ENCODE measurements at regions not wholly inside any gene's neighbourhood (a gene's known extent, or its start where the extent isn't known, plus 50 kb on each side); places are given as distances from the start of the nearest gene placed in this dataset.

GRCh38 chr5:133663397-133664054 lies 51.2 kb upstream of the FSTL4 start:
- DNase-seq, result no peak
- no peaks in the 10 kb centered on the region for H3K9me3 ChIP-seq (ENCODE audit: control insufficient read depth in 1 of 2, low read length in 2 of 2)
- H3K27me3 Mint-ChIP-seq, result peaks cover 6 to 10% of the 10 kb centered on the region in 2 donors
- H3K4me3 Mint-ChIP-seq, result no peak overlapping the region
- H3K27ac Mint-ChIP-seq, result no peak overlapping the region
- H3K27me3 ChIP-seq (ENCODE audit: insufficient read depth, low read length), result peaks cover 7% of the 10 kb centered on the region
- intact Hi-C loops (cut with micrococcal nuclease), result no loop called here
- no peaks in the 10 kb centered on the region for H3K36me3 ChIP-seq (ENCODE audit: insufficient read depth, low read length)
- POLR2A ChIA-PET (ENCODE audit: partially characterized antibody), result no interaction called here
- H3K4me1 Mint-ChIP-seq, result no peaks in the 10 kb centered on the region
- no peaks in the 10 kb centered on the region for H3K36me3 Mint-ChIP-seq
- CTCF ChIA-PET (ENCODE audit: partially characterized antibody), result no interaction called here
- H3K4me3 ChIP-seq (ENCODE audit: low read length in 2 of 2), result no peak overlapping the region
- no peak overlapping the region for H3K27ac ChIP-seq (ENCODE audit: low read depth, low read length)
- no peaks in the 10 kb centered on the region for H3K4me1 ChIP-seq (ENCODE audit: insufficient read depth, low read length)
- H3K9me3 Mint-ChIP-seq, result no peaks in the 10 kb centered on the region

- Mint-ChIP-seq H3K27me3 (peaks cover 4 to 6% of the 10 kb centered on the region in 2 donors), H3K9me3 (no peaks in the 10 kb centered on the region), H3K27ac (no peak overlapping the region), H3K36me3 (no peaks in the 10 kb centered on the region), H3K4me1 (no peaks in the 10 kb centered on the region), H3K4me3 (no peak overlapping the region)
- Histone ChIP-seq H3K36me3 (ENCODE audit: insufficient read depth, low read length) (no peaks in the 10 kb centered on the region), H3K27ac (ENCODE audit: low read depth, low read length) (no peak overlapping the region), H3K9me3 (ENCODE audit: control insufficient read depth in 1 of 2, low read length in 2 of 2) (no peaks in the 10 kb centered on the region), H3K4me3 (ENCODE audit: low read length in 2 of 2) (no peak overlapping the region), H3K27me3 (ENCODE audit: insufficient read depth, low read length) (peaks cover 7% of the 10 kb centered on the region), H3K4me1 (ENCODE audit: insufficient read depth, low read length) (no peaks in the 10 kb centered on the region)
- intact Hi-C loops (cut with micrococcal nuclease), result no loop called here
- POLR2A ChIA-PET (ENCODE audit: partially characterized antibody), result no interaction called here
- no peak for DNase-seq
- CTCF ChIA-PET (ENCODE audit: partially characterized antibody), result no interaction called here
Measured at GRCh38 chr5:133662578-133662977, 50.2 kb upstream of the FSTL4 start.
